GM18867 (cell line): ENCODE measurements at regions not wholly inside any gene's neighbourhood (a gene's known extent, or its start where the extent isn't known, plus 50 kb on each side); places are given as distances from the start of the nearest gene placed in this dataset.

Experiments used
- ATAC-seq: cut with Tn5 transposase; IDR thresholded peaks from one replicate; pipeline ENCODE4 v1.9.1; 2021; ENCODE audit warnings: mild to moderate bottlenecking, moderate library complexity; ENCODE audit not compliant: unreplicated experiment

- ATAC-seq = no peak
These were observed 505.4 kb downstream of the CPS1 start for GRCh38 chr2:211061612-211062296.

GRCh38 chr2:211062297-211062612, 505.9 kb downstream of the CPS1 start:
- ATAC-seq = no peak

GRCh38 chr2:211067029-211067428, 510.6 kb downstream of the CPS1 start:
- no peak for ATAC-seq

GRCh38 chr2:211068108-211068780, 511.8 kb downstream of the CPS1 start:
- ATAC-seq = no peak

- no peak for ATAC-seq
These were observed 514.1 kb downstream of the CPS1 start for GRCh38 chr2:211070547-211070946.

- no peak for ATAC-seq
These were observed 520.9 kb downstream of the CPS1 start for GRCh38 chr2:211077216-211077767.

- ATAC-seq = no peak
These were observed 528.0 kb downstream of the CPS1 start for GRCh38 chr2:211084352-211084751.

- ATAC-seq = peak; percentile 76
These were observed 528.8 kb downstream of the CPS1 start for GRCh38 chr2:211085056-211085680.

- ATAC-seq = no peak
These were observed 529.6 kb downstream of the CPS1 start for GRCh38 chr2:211086049-211086448.

- ATAC-seq = no peak
These were observed 532.7 kb downstream of the CPS1 start for GRCh38 chr2:211089127-211089526.

GRCh38 chr2:211093743-211094303, 537.4 kb downstream of the CPS1 start:
- peak; percentile 79 for ATAC-seq

- no peak for ATAC-seq
These were observed 547.6 kb downstream of the CPS1 start for GRCh38 chr2:211103989-211104388.

- ATAC-seq = no peak
These were observed 557.2 kb downstream of the CPS1 start for GRCh38 chr2:211113334-211114175.

- no peak for ATAC-seq
These were observed 558.5 kb downstream of the CPS1 start for GRCh38 chr2:211114826-211115455.

GRCh38 chr2:211117026-211117425, 560.6 kb downstream of the CPS1 start:
- no peak for ATAC-seq

- ATAC-seq = no peak
These were observed 569.9 kb downstream of the CPS1 start for GRCh38 chr2:211126256-211126655.

GRCh38 chr2:211127501-211127900, 571.1 kb downstream of the CPS1 start:
- ATAC-seq = no peak

- ATAC-seq = no peak
These were observed 571.9 kb downstream of the CPS1 start for GRCh38 chr2:211128287-211128686.

- ATAC-seq = no peak
These were observed 573.4 kb downstream of the CPS1 start for GRCh38 chr2:211129798-211130197.

GRCh38 chr2:211132046-211132445, 575.6 kb downstream of the CPS1 start:
- ATAC-seq = no peak
